Effector memory CD4-positive, alpha-beta T cell (primary cell): ENCODE measurements at regions not wholly inside any gene's neighbourhood (a gene's known extent, or its start where the extent isn't known, plus 50 kb on each side); places are given as distances from the start of the nearest gene placed in this dataset.
"Not testable (repeated sequence)": the region's sequence is repeated elsewhere in the genome, so short reads cannot be mapped to it uniquely, and the experiment has no call there.

Experiments used
- DNase-seq, 3 donors: peaks; one replicate each; pipeline ENCODE4 v3.0.0-alpha.2; 2020
- H3K27ac ChIP-seq: 2 replicates; pipeline ENCODE4 v1.7.0; 2013; ENCODE audit warnings: mild to moderate bottlenecking, low read length, moderate library complexity; ENCODE audit not compliant: insufficient read depth, poor library complexity, severe bottlenecking
- H3K27me3 ChIP-seq: replicated peaks from 2 replicates; pipeline ENCODE4 v1.7.0; 2013; ENCODE audit warnings: mild to moderate bottlenecking, low read length; ENCODE audit not compliant: insufficient read depth, control insufficient read depth, poor library complexity, severe bottlenecking
- H3K36me3 ChIP-seq: 2 replicates; pipeline ENCODE4 v1.7.0; 2013; ENCODE audit warnings: mild to moderate bottlenecking, low read length, moderate library complexity; ENCODE audit not compliant: control insufficient read depth, insufficient read depth
- H3K4me1 ChIP-seq: 2 replicates; pipeline ENCODE4 v1.7.0; 2013; ENCODE audit warnings: low read length, mild to moderate bottlenecking; ENCODE audit not compliant: control insufficient read depth, insufficient read depth, poor library complexity, severe bottlenecking
- H3K4me3 ChIP-seq: 2 replicates; pipeline ENCODE4 v1.7.0; 2013; ENCODE audit warnings: low read length, low read depth, mild to moderate bottlenecking; ENCODE audit not compliant: insufficient read depth, poor library complexity, severe bottlenecking
- H3K9me3 ChIP-seq: 2 replicates; pipeline ENCODE4 v1.7.0; 2013; ENCODE audit warnings: mild to moderate bottlenecking, low read length, moderate library complexity; ENCODE audit not compliant: control insufficient read depth

DNA sequence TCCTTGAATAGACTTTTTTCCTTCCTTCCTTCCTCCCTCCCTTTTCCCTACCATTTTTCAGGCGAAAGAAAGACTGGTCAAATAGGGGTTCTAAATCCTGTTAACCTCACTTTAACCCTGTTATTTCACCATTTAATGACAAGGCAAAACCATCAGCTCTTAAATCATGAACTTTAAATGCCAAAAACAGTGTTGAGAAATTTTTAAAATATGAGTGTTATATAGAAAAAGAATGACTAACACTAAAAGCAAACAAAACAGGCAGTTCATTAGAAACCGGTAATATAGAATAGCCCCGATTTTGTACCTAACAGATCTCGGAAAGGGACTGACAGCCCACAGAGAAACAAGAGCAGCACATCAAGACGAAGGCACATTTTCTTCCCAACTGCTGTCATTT lies 57.4 kb upstream of the CEP85L start:
- peak overlapping the region; percentile 74 for H3K27ac ChIP-seq

DNA sequence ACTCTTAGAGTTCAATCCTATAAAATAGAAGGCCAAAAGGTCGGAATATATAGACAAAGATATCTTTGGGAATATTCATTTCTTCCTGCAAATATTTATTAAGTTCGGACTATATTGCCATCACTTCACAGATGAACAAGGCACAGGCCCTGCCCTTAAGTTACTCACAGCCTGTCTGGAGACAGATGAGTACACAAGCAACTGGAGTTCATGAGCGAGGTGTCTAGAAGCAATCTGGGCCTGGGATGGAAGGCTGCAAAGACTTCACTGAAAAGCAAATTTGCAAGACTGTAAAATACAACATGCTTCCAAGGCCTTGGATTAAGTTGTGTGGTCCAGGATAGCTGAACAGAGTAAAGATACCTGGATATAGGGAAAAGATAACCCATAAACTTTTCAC lies 56.7 kb upstream of the CEP85L start:
- Histone ChIP-seq H3K9me3 (no peaks in the 10 kb centered on the region), H3K36me3 (no peaks in the 10 kb centered on the region), H3K4me3 (peak overlapping the region; percentile 65), H3K4me1 (peaks cover 42% of the 10 kb centered on the region), H3K27ac (peak overlapping the region; percentile 74), H3K27me3 (no peaks in the 10 kb centered on the region)
- no peak for DNase-seq

More for the DNA sequence above, 57.4 kb upstream of the CEP85L start:
- Histone ChIP-seq H3K9me3 (no peaks in the 10 kb centered on the region), H3K4me3 (peak overlapping the region; percentile 65), H3K4me1 (peaks cover 42% of the 10 kb centered on the region), H3K27me3 (no peaks in the 10 kb centered on the region), H3K36me3 (no peaks in the 10 kb centered on the region)
- DNase-seq, result no peak

DNA sequence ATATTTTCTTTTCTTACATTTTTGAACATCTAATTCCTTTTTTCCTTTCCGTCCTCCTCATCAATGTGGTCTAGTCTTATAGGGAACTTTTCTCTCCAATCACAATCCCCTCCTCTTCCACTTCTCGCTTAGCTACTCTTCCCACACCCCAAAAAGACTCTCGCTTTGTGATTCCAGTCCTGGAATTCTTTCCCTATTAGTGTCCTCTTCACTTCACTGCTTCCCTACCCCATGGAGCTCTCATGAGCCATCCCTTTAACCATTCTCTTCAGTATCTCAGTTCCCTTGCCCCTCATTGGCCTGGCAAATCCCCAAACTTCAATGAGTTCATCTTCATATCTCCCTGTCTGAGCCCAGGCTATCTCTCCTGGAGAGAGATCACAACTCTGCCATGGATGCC lies 55.3 kb upstream of the CEP85L start:
- H3K9me3 ChIP-seq, result no peaks in the 10 kb centered on the region
- H3K27me3 ChIP-seq, result no peaks in the 10 kb centered on the region
- H3K4me1 ChIP-seq, result peaks cover 40% of the 10 kb centered on the region
- no peaks in the 10 kb centered on the region for H3K36me3 ChIP-seq
- peak overlapping the region; percentile 37 for H3K4me3 ChIP-seq
- no peak for DNase-seq
- peak overlapping the region; percentile 39 for H3K27ac ChIP-seq

DNA sequence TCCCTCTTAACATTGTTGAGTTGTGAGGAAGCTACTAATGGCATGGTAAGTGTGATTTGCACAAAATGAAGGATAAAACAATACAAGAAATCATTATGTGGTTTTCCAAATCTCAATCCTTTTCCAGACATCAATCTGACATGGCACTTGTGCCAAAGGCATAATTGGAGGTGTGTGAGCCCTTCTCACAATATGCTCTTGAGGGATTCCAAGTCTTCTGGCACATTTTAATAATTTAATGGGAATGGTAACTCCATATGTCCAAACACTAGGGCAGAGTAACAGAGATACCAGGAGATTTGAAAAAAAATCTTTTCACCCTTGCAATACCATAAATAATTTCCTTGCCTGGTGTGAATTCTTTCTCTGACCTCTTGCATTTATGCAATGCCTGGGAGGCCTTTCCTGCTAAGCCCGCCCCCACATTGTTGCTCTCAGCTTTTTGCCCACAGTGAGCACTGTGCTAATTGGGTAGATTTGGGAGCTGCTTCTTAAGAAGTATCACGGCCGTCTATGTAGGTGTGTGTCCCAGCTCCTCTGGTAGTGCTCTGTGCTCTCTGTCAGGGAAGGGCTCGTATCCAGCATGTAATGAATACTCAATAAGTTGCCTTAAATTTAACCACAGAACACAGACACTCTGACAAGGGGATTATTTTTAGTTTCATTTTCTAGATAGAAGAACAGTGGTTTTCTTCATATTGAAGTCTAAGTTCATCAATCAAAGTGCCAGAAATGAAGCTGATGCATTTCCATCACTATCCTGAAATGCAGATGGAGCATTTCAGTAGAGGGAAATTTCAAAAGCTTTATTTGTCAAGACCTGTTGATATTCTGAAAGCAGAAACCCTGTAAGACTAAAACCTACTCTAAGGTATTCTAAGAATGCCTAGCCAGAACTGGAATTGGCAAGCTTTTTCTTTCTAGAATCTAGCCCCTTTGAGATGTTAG lies 54.4 kb upstream of the CEP85L start:
- Histone ChIP-seq H3K4me3 (peak overlapping the region; percentile 37), H3K9me3 (no peaks in the 10 kb centered on the region), H3K27ac (peak overlapping the region; percentile 39), H3K27me3 (no peaks in the 10 kb centered on the region), H3K36me3 (peaks cover 3% of the 10 kb centered on the region), H3K4me1 (peaks cover 34% of the 10 kb centered on the region)
- no peak for DNase-seq

DNA sequence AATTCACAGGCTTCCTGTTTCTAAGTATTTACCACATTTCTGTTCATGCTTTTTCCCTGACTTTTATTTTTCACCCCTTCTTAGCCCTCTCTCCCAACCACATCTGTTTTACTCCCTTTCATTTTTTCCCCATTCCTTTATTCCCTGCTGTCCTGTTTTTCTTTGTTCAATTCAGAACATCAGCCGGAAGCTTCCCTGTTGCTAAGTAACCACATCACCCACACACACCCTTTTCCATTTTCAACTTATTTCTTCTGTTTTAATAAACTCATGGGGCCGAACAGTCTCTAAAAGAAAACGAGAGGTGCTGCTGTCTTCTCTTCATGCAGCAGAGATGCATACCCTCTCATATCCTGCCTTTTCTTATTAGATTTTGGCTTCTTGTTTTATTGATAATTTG lies 53.5 kb upstream of the CEP85L start:
- peaks cover 28% of the 10 kb centered on the region for H3K4me1 ChIP-seq
- no peak overlapping the region for H3K27ac ChIP-seq
- no peaks in the 10 kb centered on the region for H3K9me3 ChIP-seq

DNA sequence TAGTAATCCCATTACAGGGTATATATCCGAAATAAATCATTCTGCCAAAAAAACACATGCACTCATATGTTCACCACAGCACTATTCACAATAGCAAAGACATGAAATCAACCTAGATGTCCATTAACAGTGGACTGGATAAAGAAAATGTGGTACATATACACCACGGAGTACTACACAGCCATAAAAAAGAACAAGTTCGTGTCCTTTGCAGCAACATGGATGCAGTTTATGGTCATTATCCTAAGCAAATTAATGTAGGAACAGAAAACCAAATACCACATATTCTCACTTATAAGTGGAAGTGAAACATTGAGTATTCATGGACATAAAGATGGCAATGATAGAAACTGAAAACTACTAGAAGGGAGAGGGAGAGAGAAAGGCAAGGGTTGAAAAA lies 49.9 kb upstream of the CEP85L start:
- not testable (repeated sequence) for H3K4me3 ChIP-seq, H3K9me3 ChIP-seq, H3K27me3 ChIP-seq, H3K27ac ChIP-seq, DNase-seq
- Histone ChIP-seq H3K36me3 (peaks cover 11% of the 10 kb centered on the region), H3K4me1 (peaks cover 19% of the 10 kb centered on the region)

More for the DNA sequence above, 53.5 kb upstream of the CEP85L start:
- no peak for DNase-seq
- H3K27me3 ChIP-seq, result no peaks in the 10 kb centered on the region
- H3K4me3 ChIP-seq, result no peak overlapping the region
- H3K36me3 ChIP-seq, result peaks cover 11% of the 10 kb centered on the region
